Neuron (in vitro differentiated cells): ENCODE measurements at regions not wholly inside any gene's neighbourhood (a gene's known extent, or its start where the extent isn't known, plus 50 kb on each side); places are given as distances from the start of the nearest gene placed in this dataset.

ENCODE experiments used
- H2AFZ ChIP-seq: one replicate; pipeline ENCODE4 v1.6.1; 2013; ENCODE audit warnings: low read depth, mild to moderate bottlenecking, inconsistent platforms, low read length, moderate library complexity
- H3K27me3 ChIP-seq: one replicate; pipeline ENCODE4 v1.6.1; 2013; ENCODE audit warnings: low read length; ENCODE audit not compliant: insufficient read depth
- H3K36me3 ChIP-seq: one replicate; pipeline ENCODE4 v1.6.1; 2013; ENCODE audit warnings: low read length; ENCODE audit not compliant: insufficient read depth
- H3K4me1 ChIP-seq: one replicate; pipeline ENCODE4 v1.6.1; 2013; ENCODE audit warnings: low read length; ENCODE audit not compliant: insufficient read depth
- H3K4me3 ChIP-seq: 2 replicates; pipeline ENCODE4 v1.5.1; 2013; ENCODE audit warnings: mild to moderate bottlenecking, low read length, moderate library complexity
- H3K9me3 ChIP-seq: one replicate; pipeline ENCODE4 v1.6.1; 2013; ENCODE audit warnings: low read length

DNA sequence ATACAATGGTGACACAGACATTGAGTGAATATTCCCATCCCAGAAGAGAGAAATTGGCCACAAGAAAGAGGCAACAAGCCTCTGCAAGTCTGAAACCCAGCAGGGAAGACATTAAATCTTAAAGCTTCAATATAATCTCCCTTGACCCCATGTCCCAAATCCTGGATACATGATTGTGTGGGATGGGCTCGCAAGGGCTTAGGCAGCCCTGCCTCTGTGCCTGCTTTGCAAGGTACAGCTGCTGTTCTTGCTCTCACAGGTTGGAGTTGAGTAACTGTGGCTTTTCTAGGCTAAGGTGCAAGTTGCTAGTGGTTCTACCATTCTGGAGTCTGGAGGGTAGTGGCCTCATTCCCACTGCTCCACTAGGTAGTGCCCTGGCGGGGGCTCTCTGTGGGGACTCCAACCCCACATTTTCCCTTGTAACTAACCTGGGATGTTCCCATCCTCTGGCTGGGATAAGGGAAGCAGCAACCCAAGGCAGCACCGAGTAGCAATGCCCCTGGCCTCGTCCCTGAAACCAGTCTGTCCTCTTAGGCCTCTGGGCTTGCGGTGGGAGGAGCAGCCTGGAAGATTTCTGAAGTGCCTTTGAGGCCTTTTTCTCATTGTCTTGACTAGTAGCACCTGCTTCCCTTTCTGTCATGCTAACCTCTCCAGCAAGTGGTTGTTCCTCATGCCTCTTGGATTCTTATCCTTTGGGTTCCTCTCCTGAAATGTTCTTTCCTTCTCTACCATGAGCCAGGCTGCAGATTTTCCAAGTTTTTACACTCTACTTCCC, 90.0 kb downstream of the FAM174B start:
- Histone ChIP-seq H3K4me1 (peaks cover 5% of the 10 kb centered on the region), H3K27me3 (no peaks in the 10 kb centered on the region), H3K4me3 (no peak overlapping the region), H3K36me3 (no peaks in the 10 kb centered on the region), H3K9me3 (no peaks in the 10 kb centered on the region), H2AFZ (no peak overlapping the region)

DNA sequence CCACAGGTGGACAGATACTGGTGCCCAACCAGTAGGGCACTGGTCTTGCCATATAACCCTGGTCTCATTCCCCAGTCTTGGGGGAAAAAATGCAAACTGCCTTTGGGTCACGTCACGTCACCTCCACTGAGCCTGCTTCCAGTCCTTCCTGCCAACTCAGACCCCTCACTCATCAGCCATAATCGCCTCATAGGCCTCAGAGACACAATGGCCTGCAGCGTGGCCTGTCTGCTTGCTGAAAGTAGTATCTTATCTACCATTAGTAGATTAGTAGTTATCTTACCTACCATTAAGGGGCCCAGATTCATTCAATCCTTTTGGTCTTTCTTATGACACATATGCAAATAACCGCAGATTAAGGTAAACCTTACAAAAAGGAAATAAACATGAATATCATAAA, 93.8 kb downstream of the FAM174B start:
- Histone ChIP-seq H2AFZ (no peak overlapping the region), H3K4me1 (no peaks in the 10 kb centered on the region), H3K9me3 (no peaks in the 10 kb centered on the region), H3K4me3 (no peak overlapping the region), H3K27me3 (no peaks in the 10 kb centered on the region), H3K36me3 (no peaks in the 10 kb centered on the region)

- no peak overlapping the region for H3K4me3 ChIP-seq
- no peaks in the 10 kb centered on the region for H3K36me3 ChIP-seq
- H3K27me3 ChIP-seq = no peaks in the 10 kb centered on the region
- H2AFZ ChIP-seq = no peak overlapping the region
- no peaks in the 10 kb centered on the region for H3K4me1 ChIP-seq
- H3K9me3 ChIP-seq = no peaks in the 10 kb centered on the region
Measured at GRCh38 chr15:92553317-92553716, 102.3 kb downstream of the FAM174B start.

DNA sequence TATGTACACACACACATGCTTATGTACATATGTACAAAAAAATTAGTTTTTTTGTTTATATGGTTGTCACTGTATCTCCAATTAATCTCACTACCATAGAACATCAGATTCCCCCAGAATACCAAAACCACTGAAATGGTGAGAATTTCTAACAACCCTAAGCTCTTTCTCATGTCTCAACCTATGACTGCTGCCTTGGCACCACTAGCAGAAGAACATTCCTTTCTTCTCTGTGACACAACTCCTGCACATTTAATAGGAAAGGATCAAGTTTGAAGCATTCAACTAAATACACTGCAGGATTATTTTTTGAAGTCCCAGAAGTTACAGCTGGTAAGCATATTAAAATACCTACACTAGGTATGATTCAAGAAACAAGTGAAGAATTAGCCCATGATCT, 109.6 kb downstream of the FAM174B start:
- H2AFZ ChIP-seq = no peak overlapping the region
- no peak overlapping the region for H3K4me3 ChIP-seq
- H3K9me3 ChIP-seq = no peaks in the 10 kb centered on the region
- no peaks in the 10 kb centered on the region for H3K4me1 ChIP-seq
- no peaks in the 10 kb centered on the region for H3K36me3 ChIP-seq
- H3K27me3 ChIP-seq = peaks cover 6% of the 10 kb centered on the region

- no peak overlapping the region for H2AFZ ChIP-seq
- H3K36me3 ChIP-seq = no peaks in the 10 kb centered on the region
- no peaks in the 10 kb centered on the region for H3K4me1 ChIP-seq
- no peaks in the 10 kb centered on the region for H3K27me3 ChIP-seq
- no peak overlapping the region for H3K4me3 ChIP-seq
- H3K9me3 ChIP-seq = no peaks in the 10 kb centered on the region
Measured at GRCh38 chr15:92541291-92542200, 114.0 kb downstream of the FAM174B start.

GRCh38 chr15:92538115-92538514, 117.5 kb downstream of the FAM174B start:
- Histone ChIP-seq H3K9me3 (no peaks in the 10 kb centered on the region), H2AFZ (no peak overlapping the region), H3K4me1 (no peaks in the 10 kb centered on the region), H3K27me3 (peaks cover under 1% of the 10 kb centered on the region), H3K4me3 (no peak overlapping the region), H3K36me3 (no peaks in the 10 kb centered on the region)

- Histone ChIP-seq H3K4me3 (no peak overlapping the region), H3K36me3 (no peaks in the 10 kb centered on the region), H3K4me1 (no peaks in the 10 kb centered on the region), H3K9me3 (peaks cover 7% of the 10 kb centered on the region), H2AFZ (no peak overlapping the region), H3K27me3 (peaks cover 6% of the 10 kb centered on the region)
Measured at GRCh38 chr15:92533298-92533697, 122.3 kb downstream of the FAM174B start.

DNA sequence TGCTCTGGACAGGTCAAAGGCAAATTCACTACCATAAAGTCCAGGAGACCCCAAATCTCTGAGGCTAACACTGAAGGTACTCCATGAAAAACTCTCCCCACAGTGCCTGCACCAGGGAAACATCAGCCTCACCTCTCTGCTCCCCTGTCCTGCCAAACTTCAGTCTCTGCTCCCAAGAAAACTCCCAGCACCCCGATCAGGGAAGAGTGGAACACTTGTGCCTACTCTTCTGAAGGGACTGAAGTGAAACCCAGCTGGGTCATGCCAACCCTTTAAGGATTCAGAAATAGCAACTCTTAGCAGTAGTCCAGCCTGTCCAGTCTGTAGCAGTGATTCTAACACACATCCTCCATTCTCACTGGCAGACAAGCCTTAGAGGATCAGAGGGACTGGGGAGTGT, 124.2 kb downstream of the FAM174B start:
- Histone ChIP-seq H3K4me3 (no peak overlapping the region), H3K4me1 (no peaks in the 10 kb centered on the region), H3K9me3 (peaks cover 7% of the 10 kb centered on the region), H3K27me3 (peaks cover 6% of the 10 kb centered on the region), H3K36me3 (no peaks in the 10 kb centered on the region), H2AFZ (no peak overlapping the region)

- H2AFZ ChIP-seq = no peak overlapping the region
- H3K4me1 ChIP-seq = peaks cover 15% of the 10 kb centered on the region
- H3K27me3 ChIP-seq = peaks cover 6% of the 10 kb centered on the region
- H3K4me3 ChIP-seq = no peak overlapping the region
- H3K9me3 ChIP-seq = peaks cover 7% of the 10 kb centered on the region
- no peaks in the 10 kb centered on the region for H3K36me3 ChIP-seq
Measured at GRCh38 chr15:92528736-92529135, 126.8 kb downstream of the FAM174B start.

GRCh38 chr15:92527197-92527596, 128.4 kb downstream of the FAM174B start:
- H3K27me3 ChIP-seq = peaks cover 2% of the 10 kb centered on the region
- H3K9me3 ChIP-seq = peaks cover 7% of the 10 kb centered on the region

GRCh38 chr15:92525758-92526245, 129.8 kb downstream of the FAM174B start:
- peaks cover 19% of the 10 kb centered on the region for H3K4me1 ChIP-seq
- no peak overlapping the region for H3K4me3 ChIP-seq
- H3K9me3 ChIP-seq = peaks cover 7% of the 10 kb centered on the region
- H3K36me3 ChIP-seq = no peaks in the 10 kb centered on the region
- H3K27me3 ChIP-seq = peaks cover 2% of the 10 kb centered on the region
- no peak overlapping the region for H2AFZ ChIP-seq

More at GRCh38 chr15:92527197-92527596, 128.4 kb downstream of the FAM174B start:
- Histone ChIP-seq H3K36me3 (no peaks in the 10 kb centered on the region), H3K4me1 (peaks cover 15% of the 10 kb centered on the region), H3K4me3 (no peak overlapping the region), H2AFZ (no peak overlapping the region)

DNA sequence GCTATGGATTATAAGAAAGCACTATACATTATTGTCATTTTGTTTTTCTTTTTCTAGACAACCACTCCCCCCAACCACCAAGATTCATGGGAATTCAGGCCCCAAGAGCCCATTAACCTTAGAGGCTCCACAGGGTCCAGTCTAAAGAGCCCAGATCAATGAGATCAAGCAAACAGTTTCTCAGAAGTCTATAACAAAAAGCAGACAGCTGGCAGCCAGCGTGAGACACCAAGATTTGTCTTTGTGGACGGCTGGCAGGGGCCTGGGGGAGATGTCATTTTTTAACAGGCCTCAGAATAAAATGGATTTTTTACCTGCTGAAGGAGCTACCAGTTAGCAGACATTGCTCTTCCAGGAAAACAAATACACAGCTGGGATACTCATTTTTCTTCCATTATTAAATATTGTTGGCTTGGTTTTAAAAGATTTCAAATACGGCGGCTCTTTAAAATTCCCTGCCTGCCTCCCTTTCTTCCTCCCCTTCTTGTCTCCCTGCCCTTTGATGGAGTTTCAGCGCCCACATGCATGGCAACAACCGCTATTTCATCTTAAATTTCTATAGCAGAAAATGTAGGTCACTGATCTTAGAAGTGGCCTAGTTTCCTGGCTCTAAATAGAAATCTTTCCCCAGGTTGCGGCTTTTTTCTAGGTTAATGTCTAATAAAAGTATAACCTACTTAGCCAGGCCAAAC, 130.6 kb downstream of the FAM174B start:
- Histone ChIP-seq H3K9me3 (peaks cover 7% of the 10 kb centered on the region), H3K36me3 (no peaks in the 10 kb centered on the region), H3K27me3 (peaks cover 2% of the 10 kb centered on the region), H3K4me3 (no peak overlapping the region), H2AFZ (peak overlapping the region; percentile 55), H3K4me1 (peaks cover 19% of the 10 kb centered on the region)

GRCh38 chr15:92524161-92524560, 130.5 kb downstream of the ST8SIA2 start:
- no peaks in the 10 kb centered on the region for H3K36me3 ChIP-seq
- no peak overlapping the region for H3K4me3 ChIP-seq
- peaks cover 28% of the 10 kb centered on the region for H3K4me1 ChIP-seq
- peaks cover 2% of the 10 kb centered on the region for H3K27me3 ChIP-seq
- peaks cover 5% of the 10 kb centered on the region for H3K9me3 ChIP-seq
- H2AFZ ChIP-seq = peak overlapping the region; percentile 55
